ENCODE measurements at regions not wholly inside any gene's neighbourhood (a gene's known extent, or its start where the extent isn't known, plus 50 kb on each side); places are given as distances from the start of the nearest gene placed in this dataset.

DNA sequence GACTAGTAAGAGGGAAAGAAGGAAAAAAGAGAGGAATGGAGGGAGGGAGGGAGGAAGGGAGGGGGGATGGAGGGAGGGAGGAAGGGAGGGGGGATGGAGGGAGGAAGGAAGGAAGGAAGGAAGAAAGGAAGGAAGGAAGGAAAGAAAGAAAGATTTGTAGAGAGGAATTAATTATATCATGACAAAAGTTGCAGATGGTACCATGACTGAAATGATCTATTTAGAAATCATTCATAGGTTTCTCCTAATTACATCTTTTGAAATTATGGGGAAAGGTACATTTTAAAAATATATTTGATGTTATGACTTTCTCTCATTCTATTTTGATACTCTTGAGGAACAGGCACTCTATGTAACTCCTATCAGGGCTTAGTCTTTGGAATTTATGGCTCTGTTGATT lies 236.2 kb upstream of the BTG1 start:
- Histone ChIP-seq H3K4me3 (replicated peaks in 1 of 2; ENCODE audit: low read depth in 1 of 2, low read length in 2 of 2) (no peak overlapping the region), H3K27me3 (ENCODE audit: insufficient read depth, low read length) (no peaks in the 10 kb centered on the region), H3K79me2 (ENCODE audit: insufficient read depth, low read length) (no peaks in the 10 kb centered on the region), H2AFZ (ENCODE audit: low read depth, low read length, poor library complexity, severe bottlenecking) (no peak overlapping the region), H3K27ac (ENCODE audit: low read depth, low read length) (no peak overlapping the region), H3K4me1 (ENCODE audit: control insufficient read depth in 1 of 2, insufficient read depth in 2 of 2, low read length in 2 of 2) (no peaks in the 10 kb centered on the region), H3K9me2 (ENCODE audit: insufficient read depth) (no peaks in the 10 kb centered on the region), H3K9me3 (ENCODE audit: control insufficient read depth in 1 of 2, insufficient read depth in 1 of 2, low read depth in 1 of 2, low read length in 2 of 2) (no peaks in the 10 kb centered on the region), H4K20me1 (ENCODE audit: insufficient read depth) (no peaks in the 10 kb centered on the region), H3K4me2 (ENCODE audit: low read length) (no peak overlapping the region), H3K9ac (ENCODE audit: low read length) (no peak overlapping the region), H3K36me3 (ENCODE audit: control insufficient read depth in 1 of 2, insufficient read depth in 2 of 2, low read length in 2 of 2) (no peaks in the 10 kb centered on the region)
- ATAC-seq (no peak), DNase-seq (ENCODE audit: low read depth, low spot score) (no peak)
- BruUV-seq (replicated peaks), result no TSS peak
- RAD21 ChIA-PET (ENCODE audit: low non-redundant PET in 1 of 2, low total read pairs in 2 of 2, uncharacterized antibody in 2 of 2, unreplicated experiment in 2 of 2), result no interaction called here
- POLR2A ChIA-PET, result no interaction called here
- intact Hi-C loops (cut with micrococcal nuclease), result no loop called here
- CTCF ChIA-PET, result no interaction called here
- TF ChIP-seq, protein P1, sequence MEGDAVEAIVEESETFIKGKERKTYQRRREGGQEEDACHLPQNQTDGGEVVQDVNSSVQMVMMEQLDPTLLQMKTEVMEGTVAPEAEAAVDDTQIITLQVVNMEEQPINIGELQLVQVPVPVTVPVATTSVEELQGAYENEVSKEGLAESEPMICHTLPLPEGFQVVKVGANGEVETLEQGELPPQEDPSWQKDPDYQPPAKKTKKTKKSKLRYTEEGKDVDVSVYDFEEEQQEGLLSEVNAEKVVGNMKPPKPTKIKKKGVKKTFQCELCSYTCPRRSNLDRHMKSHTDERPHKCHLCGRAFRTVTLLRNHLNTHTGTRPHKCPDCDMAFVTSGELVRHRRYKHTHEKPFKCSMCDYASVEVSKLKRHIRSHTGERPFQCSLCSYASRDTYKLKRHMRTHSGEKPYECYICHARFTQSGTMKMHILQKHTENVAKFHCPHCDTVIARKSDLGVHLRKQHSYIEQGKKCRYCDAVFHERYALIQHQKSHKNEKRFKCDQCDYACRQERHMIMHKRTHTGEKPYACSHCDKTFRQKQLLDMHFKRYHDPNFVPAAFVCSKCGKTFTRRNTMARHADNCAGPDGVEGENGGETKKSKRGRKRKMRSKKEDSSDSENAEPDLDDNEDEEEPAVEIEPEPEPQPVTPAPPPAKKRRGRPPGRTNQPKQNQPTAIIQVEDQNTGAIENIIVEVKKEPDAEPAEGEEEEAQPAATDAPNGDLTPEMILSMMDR (IDR thresholded peaks at IDR 0.05 in 2 of 3, conservative IDR thresholded peaks at IDR 0.05 in 1 of 3; ENCODE audit: borderline replicate concordance in 1 of 3, insufficient read depth in 1 of 3, low read depth in 2 of 3, low read length in 2 of 3), result no peak
- TF ChIP-seq CBX3 (IDR thresholded peaks at IDR 0.05; ENCODE audit: low read depth) (no peak), TCF7L2 (IDR thresholded peaks at IDR 0.05; ENCODE audit: borderline replicate concordance, extremely low read depth, insufficient read depth, insufficient read length) (no peak), FOSL1 (IDR thresholded peaks at IDR 0.05; ENCODE audit: low read depth) (no peak), ZNF274 (IDR thresholded peaks at IDR 0.05; ENCODE audit: low read depth, low read length) (no peak), EGR1 (IDR thresholded peaks at IDR 0.05; ENCODE audit: low read depth) (no peak), RAD21 (IDR thresholded peaks at IDR 0.05; ENCODE audit: low read depth) (no peak), REST (IDR thresholded peaks at IDR 0.05; ENCODE audit: low read depth) (no peak), EZH2phosphoT487 (IDR thresholded peaks at IDR 0.05; ENCODE audit: borderline replicate concordance) (no peak), SIN3A (IDR thresholded peaks at IDR 0.05; ENCODE audit: low read depth) (no peak), CEBPB (IDR thresholded peaks at IDR 0.05; ENCODE audit: low read depth) (no peak), ZFX (IDR thresholded peaks at IDR 0.05) (no peak), SRF (IDR thresholded peaks at IDR 0.05; ENCODE audit: low read depth) (no peak), YY1 (IDR thresholded peaks at IDR 0.05; ENCODE audit: extremely low read depth, insufficient replicate concordance, low read depth, low read length) (no peak), JUND (IDR thresholded peaks at IDR 0.05) (no peak), ELF1 (IDR thresholded peaks at IDR 0.05; ENCODE audit: borderline replicate concordance, low read depth) (no peak), SP1 (IDR thresholded peaks at IDR 0.05; ENCODE audit: low read depth) (no peak), EZH2 (IDR thresholded peaks at IDR 0.05) (no peak), POLR2A (IDR thresholded peaks at IDR 0.05; ENCODE audit: borderline replicate concordance, extremely low read depth, insufficient read depth, insufficient read length) (no peak)
- TF ChIP-seq, protein P2, sequence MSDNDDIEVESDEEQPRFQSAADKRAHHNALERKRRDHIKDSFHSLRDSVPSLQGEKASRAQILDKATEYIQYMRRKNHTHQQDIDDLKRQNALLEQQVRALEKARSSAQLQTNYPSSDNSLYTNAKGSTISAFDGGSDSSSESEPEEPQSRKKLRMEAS (IDR thresholded peaks at IDR 0.05), result no peak

Data from HCT116 (cell line).